ENCODE measurements at regions not wholly inside any gene's neighbourhood (a gene's known extent, or its start where the extent isn't known, plus 50 kb on each side); places are given as distances from the start of the nearest gene placed in this dataset.

DNA sequence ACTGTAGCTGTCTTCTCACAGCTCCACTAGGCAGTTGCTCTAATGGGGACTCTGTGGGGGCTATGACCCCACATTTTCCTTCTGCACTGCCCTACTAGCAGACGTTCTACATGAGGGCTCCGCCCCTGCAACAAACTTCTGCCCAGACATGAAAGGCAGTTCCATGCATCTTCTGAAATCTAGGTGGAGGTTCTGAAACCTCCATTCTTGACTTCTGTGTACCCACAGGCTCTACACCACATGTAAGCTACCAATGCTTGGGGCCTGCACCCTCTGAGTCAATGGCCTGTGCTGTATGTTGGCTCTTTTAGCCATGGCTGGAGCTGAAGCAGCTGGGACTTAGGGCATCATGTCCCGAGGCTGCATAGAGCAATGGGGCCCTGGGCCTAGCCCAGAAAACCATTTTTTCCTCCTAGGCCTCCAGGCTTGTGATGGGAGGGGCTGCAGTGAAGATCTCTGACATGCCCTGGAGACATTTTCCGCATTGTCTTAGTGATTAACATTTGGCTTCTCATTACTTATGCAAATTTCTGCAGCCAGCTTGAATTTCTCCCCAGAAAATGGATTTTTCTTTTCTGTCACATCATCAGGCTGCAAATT lies 123.0 kb downstream of the MYCN start:
- H3K36me3 ChIP-seq (ENCODE audit: control insufficient read depth in 2 of 4, insufficient read depth in 4 of 4, low read length in 3 of 4) = 0 out of 8 replicates have a peak, but pooled peaks cover 0 to 2% (median 0%) of the 10 kb centered on the region in 4 experiments
- H3K18ac ChIP-seq (ENCODE audit: extremely low read depth, low read length) = no peak overlapping the region
- FAIRE-seq (no peak), DNase-seq (ENCODE audit: low read depth in 1 of 2, low spot score in 2 of 2) (no peak)
- no peak overlapping the region for H2AK5ac ChIP-seq (ENCODE audit: low read depth, low read length)
- ChIA-PET POLR2A (ENCODE audit: partially characterized antibody) (no interaction called here), CTCF (ENCODE audit: partially characterized antibody) (interaction anchor here (2.2 kb wide), 1 partner anchor 10 kb away, joined by 4 read pairs; no protein-coding TSS in a partner anchor)
- no peaks in the 10 kb centered on the region for H4K20me1 ChIP-seq (replicated peaks in 1 of 2; ENCODE audit: control insufficient read depth in 1 of 2, insufficient read depth in 2 of 2, low read length in 2 of 2)
- H3K4ac ChIP-seq (replicated peaks; ENCODE audit: insufficient read length, low read depth, low read length) = no peak overlapping the region
- no peaks in the 10 kb centered on the region for H3K4me1 ChIP-seq (replicated peaks in 1 of 4; ENCODE audit: control insufficient read depth in 3 of 4, insufficient read depth in 4 of 4, low read length in 3 of 4)
- no peak overlapping the region for H3K4me3 ChIP-seq (ENCODE audit: extremely low read depth in 1 of 4, insufficient read depth in 2 of 4, low read depth in 3 of 4, low read length in 4 of 4)
- WGBS, 2 experiments (ENCODE audit: extremely low coverage in 1 of 2, insufficient coverage in 1 of 2, insufficient read length in 1 of 2, insufficient replicate concordance in 2 of 2, low coverage in 1 of 2, low lambda C conversion rate in 2 of 2, missing lambda C conversion rate in 1 of 2) = 97% methylated on average over 4 of the region's 4 CpGs; no CpG with 5 or more reads in 1 of the 2 experiments
- TF ChIP-seq TCF12 (IDR thresholded peaks at IDR 0.05; ENCODE audit: low read depth, low read length) (no peak), POU5F1 (IDR thresholded peaks at IDR 0.05; ENCODE audit: low read depth, low read length) (no peak), PHF8 (conservative IDR thresholded peaks at IDR 0.05; ENCODE audit: low read depth, low read length) (no peak), YY1 (IDR thresholded peaks at IDR 0.05; ENCODE audit: low read depth, low read length) (no peak)
- H2AFZ ChIP-seq (ENCODE audit: low read length) = no peak overlapping the region
- H2BK15ac ChIP-seq (ENCODE audit: low read length) = no peak overlapping the region
- H2BK120ac ChIP-seq (replicated peaks; ENCODE audit: low read depth, low read length) = no peak overlapping the region
- no peak overlapping the region for H3K27ac ChIP-seq (ENCODE audit: low read depth, low read length)
- H3K4me2 ChIP-seq (ENCODE audit: insufficient read depth in 1 of 2, low read depth in 2 of 2, low read length in 2 of 2) = no peak overlapping the region
- no peak overlapping the region for H3K14ac ChIP-seq (ENCODE audit: insufficient read length)
- no peaks in the 10 kb centered on the region for H3K79me1 ChIP-seq (ENCODE audit: low read depth, low read length)
- no peak overlapping the region for H2BK20ac ChIP-seq (ENCODE audit: low read length)
- H3K56ac ChIP-seq (replicated peaks; ENCODE audit: insufficient read length, low read depth, low read length) = no peak overlapping the region
- H3K9me3 ChIP-seq (ENCODE audit: insufficient read depth in 2 of 2, low read depth in 1 of 2, low read length in 1 of 2) = peaks cover 24% of the 10 kb centered on the region in 2 experiments
- H3K23me2 ChIP-seq (ENCODE audit: low read depth, low read length) = no peaks in the 10 kb centered on the region
- H3K9ac ChIP-seq (replicated peaks in 1 of 4; ENCODE audit: extremely low read depth in 1 of 4, low read depth in 3 of 4, low read length in 3 of 4) = no peak overlapping the region
- H3K23ac ChIP-seq (ENCODE audit: insufficient read length) = no peak overlapping the region
- H2BK5ac ChIP-seq (ENCODE audit: low read depth, low read length) = no peak overlapping the region
- no peak overlapping the region for H4K8ac ChIP-seq (ENCODE audit: extremely low read depth, insufficient read depth, low read length)
- no peaks in the 10 kb centered on the region for H3K79me2 ChIP-seq (ENCODE audit: control insufficient read depth in 1 of 2, insufficient read depth in 2 of 2, low read length in 2 of 2)
- H4K5ac ChIP-seq (ENCODE audit: insufficient read length, low read depth, low read length) = no peak overlapping the region
- H4K91ac ChIP-seq (replicated peaks; ENCODE audit: insufficient read length, low read length) = no peak overlapping the region
- no peak overlapping the region for H2BK12ac ChIP-seq (ENCODE audit: low read depth, low read length)
- H3K27me3 ChIP-seq (replicated peaks in 1 of 4; ENCODE audit: control insufficient read depth in 3 of 4, extremely low read depth in 1 of 4, insufficient read depth in 3 of 4, low read length in 3 of 4) = no peaks in the 10 kb centered on the region

All from H1 (cell line).